VCaP (cell line): ENCODE measurements at regions not wholly inside any gene's neighbourhood (a gene's known extent, or its start where the extent isn't known, plus 50 kb on each side); places are given as distances from the start of the nearest gene placed in this dataset.

Experiments used
- H3K27ac ChIP-seq: fragments of 450-650 bp; 2 replicates; pipeline ENCODE4 v1.5.1; 2017
- TF ChIP-seq, protein P1 (sequence below): fragments of 450-650 bp; conservative IDR thresholded peaks from 2 replicates; pipeline ENCODE4 v1.5.1; 2017; ENCODE audit warnings: mild to moderate bottlenecking, moderate library complexity

DNA sequence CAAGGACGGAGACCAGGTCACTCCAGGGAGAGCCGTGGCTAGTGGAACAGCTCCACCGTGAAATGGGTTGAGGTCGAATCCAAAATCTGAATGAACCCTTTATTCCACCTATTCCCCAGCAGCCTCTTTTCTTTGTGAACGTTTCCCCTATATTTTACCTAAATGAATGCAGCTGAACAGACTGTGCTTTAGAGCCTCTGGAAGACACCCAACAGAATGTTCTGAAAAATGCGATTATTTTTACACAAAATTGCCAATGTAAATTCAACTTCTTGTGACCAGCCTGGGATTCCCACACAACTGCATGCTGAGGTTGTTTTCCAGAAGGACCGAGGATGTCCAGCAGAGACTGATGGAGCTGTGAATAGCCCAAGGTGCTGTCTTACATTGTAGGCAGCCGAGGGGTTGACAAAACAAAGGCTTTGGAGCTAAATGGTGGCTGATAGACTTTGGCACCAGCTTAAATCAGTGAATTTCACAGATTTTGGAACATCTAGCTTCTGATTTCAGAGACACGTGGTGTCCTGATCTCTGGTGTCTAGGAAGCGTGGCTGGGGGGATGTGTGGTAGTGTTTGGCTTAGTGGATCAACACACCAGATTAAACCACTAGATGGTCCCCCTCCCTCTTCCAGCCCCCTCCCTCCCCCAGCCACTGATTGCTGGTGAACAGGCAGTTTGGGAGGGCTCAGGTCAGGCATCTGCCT lies 150.4 kb downstream of the ZNF664 start:
- TF ChIP-seq, protein P1, sequence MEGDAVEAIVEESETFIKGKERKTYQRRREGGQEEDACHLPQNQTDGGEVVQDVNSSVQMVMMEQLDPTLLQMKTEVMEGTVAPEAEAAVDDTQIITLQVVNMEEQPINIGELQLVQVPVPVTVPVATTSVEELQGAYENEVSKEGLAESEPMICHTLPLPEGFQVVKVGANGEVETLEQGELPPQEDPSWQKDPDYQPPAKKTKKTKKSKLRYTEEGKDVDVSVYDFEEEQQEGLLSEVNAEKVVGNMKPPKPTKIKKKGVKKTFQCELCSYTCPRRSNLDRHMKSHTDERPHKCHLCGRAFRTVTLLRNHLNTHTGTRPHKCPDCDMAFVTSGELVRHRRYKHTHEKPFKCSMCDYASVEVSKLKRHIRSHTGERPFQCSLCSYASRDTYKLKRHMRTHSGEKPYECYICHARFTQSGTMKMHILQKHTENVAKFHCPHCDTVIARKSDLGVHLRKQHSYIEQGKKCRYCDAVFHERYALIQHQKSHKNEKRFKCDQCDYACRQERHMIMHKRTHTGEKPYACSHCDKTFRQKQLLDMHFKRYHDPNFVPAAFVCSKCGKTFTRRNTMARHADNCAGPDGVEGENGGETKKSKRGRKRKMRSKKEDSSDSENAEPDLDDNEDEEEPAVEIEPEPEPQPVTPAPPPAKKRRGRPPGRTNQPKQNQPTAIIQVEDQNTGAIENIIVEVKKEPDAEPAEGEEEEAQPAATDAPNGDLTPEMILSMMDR, result no peak
- H3K27ac ChIP-seq, result no peak overlapping the region

DNA sequence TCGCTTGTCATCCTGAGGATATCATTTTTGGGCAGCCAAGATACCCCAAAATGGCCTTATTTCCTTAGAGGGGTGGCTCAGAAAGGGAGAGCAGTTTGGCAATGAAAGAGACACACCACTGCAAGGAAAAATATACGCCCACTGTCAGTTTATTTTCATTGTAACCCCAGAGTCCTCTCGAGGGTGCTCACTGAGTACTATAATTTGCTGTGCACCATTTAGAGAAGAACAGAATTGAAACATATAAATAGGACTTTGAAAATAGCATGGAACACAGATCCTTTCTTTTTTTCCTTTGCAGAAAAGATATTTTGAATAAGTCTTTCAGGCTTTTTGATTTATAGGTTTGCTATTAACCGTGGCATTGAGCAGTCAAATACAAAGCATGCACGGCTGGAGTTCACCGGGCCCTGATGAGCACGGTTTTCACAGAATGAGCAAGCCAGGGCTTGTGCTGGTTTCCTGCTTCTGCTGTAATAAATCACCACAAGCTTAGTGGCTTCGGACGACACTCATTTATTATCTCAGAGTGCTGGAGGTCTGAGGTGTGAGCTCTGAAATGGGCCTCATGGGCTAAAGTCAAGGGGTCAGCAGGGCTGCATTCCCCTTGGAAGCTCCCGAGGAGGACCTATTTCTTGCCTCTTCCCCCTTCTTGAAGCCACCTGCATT lies 152.3 kb downstream of the ZNF664 start:
- TF ChIP-seq, protein P1, result no peak
- peak overlapping the region; percentile 35; the same call in 1 of the 2 replicates for H3K27ac ChIP-seq

DNA sequence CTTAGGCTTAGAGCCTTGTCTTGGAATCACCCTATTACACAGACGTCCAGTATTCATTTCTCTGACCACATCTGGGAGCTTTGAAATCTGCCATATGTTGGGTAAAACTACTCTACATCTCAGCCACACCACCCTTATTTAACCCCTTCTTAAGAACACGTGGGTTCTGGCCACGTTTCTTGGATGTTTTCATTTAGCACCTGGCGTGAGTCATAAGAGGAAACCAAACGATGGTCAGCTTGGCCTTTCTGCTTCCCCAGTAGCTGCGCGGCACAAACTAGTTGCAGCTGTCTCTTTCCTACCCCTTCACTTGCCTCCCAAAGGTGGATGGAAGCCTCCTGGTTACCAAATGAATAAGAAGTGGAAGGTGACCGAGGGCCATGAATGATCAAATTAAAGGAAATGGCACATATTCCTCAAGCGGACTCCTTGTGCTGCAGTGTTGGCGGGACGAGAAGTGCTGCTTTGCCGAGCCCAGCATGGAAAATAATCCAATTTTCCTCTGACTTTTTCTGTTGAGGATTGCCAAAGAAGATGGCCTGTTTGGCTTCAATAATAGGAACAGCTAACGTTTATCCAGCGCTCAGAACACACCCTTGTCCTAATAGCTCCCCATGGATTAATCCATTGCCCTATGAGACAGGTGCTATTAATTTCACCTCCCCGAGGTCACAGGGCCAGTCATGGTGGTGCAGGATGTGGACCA lies 154.1 kb downstream of the ZNF664 start:
- no peak overlapping the region for H3K27ac ChIP-seq
- TF ChIP-seq, protein P1, result no peak

DNA sequence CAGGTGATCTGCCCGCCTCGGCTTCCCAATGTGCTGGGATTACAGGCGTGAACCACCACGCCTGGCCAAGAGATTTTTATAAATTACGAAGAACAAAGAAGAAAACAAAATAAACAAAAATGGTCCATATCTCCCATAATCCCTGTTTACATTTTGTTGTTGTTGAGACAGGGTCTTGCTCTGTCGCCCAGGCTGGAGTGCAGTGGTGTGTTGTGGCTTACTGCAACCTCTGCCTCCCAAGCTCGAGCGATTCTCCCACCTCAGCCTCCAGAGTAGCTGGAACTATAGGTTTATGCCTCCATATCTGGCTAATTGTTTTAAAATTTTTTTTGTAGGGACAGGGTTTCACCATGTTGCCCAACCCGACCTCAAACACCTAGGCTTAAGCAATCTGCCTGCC lies 156.1 kb downstream of the ZNF664 start:
- TF ChIP-seq, protein P1, result no peak
- no peak overlapping the region for H3K27ac ChIP-seq

DNA sequence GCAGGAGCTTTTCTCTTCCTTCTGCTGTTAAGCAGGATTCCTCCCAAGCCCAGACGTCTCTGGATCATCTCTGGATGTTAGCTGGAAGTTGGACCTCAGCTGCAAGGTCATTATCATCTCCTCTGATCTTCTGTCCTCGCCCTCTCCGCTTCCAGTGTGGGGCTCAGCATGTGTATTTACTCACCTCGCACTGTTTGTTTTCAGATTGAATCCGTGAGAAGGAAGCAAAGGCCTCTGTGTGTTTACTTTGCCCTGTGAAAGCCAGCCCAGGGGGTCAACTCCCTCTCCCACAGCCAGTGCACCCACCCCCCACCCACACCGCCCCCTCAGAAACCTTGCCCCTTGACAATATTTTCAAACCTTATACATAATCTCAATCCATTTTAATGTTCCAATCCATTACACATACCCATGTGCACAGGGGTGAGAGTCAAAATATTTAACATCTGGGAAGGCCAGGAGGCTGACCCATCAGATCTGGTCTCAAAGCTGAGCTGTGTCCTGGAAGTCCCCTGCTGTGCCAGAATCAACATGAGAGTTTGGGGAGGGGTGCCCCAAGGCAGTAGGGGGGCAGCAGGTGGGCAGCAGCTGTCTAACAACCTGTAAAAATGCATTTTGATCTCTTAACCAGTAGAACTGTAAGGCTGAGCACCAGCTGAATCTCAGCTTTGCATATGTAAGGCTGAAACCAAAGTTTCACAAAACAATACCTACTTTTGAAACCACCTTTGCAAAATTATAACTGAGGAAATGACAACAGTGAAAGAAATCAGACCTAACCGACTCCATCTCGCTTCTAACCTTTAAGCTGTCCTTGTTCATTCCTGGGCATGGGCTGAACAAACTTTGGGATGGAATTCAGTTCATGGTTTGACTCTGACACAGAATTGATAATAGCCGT lies 157.9 kb downstream of the ZNF664 start:
- peak overlapping the region; percentile 67 for H3K27ac ChIP-seq
- TF ChIP-seq, protein P1, result no peak

DNA sequence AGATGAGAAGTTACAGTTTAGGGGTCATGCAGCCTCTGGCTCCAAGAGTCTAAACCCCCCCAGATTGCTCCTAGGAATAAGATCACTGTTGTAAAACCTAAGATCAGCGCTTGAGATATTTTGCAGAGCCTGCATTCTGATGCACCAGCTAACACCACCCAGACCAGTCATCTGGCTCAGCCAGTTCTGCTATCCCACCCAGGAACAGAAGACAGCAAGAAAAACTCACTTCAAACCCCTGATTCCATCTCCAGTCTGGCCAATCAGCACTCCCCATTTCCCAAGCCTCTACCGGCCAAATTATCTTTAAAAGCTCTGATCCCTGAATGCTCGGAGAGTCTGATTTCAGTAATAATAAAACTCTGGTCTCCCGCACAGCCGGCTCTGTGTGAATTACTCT lies 158.6 kb downstream of the ZNF664 start:
- TF ChIP-seq, protein P1, result no peak
- peak overlapping the region; percentile 67 for H3K27ac ChIP-seq
